K562 (cell line): ENCODE measurements at regions not wholly inside any gene's neighbourhood (a gene's known extent, or its start where the extent isn't known, plus 50 kb on each side); places are given as distances from the start of the nearest gene placed in this dataset.

Experiments
- ATAC-seq: fragments of 200-7000 bp; cut with Tn5 transposase; 3 replicates; pipeline ENCODE4 v1.9.1; 2020; ENCODE audit warnings: moderate library complexity
- BruUV-seq: library from RNA; stranded (reverse); fragments of 400-500 nt; replicated peaks from 2 replicates; lab custom pipeline; 2021; lab: Mats Ljungman, UMichigan
- CTCF ChIA-PET: fragments of 300-600 bp; formaldehyde crosslinking; extraction: SDS; loops from one replicate; lab custom pipeline; 2021; ENCODE audit warnings: low intra/inter-chr PET ratio; lab: Yijun Ruan, JAX
- POLR2A ChIA-PET: fragments of 300-600, 350-650 bp; sonication (Branson Sonifier 250); formaldehyde crosslinking; extraction: SDS; loops from one replicate; lab custom pipeline; 2021; ENCODE audit warnings: antibody characterized with exemption, inconsistent platforms; lab: Yijun Ruan, JAX
- DNase-seq, 4 experiments: peaks; one replicate each; pipeline versions ENCODE4 v3.0.0 to v3.0.0-alpha.2; 2011 to 2018; ENCODE audit warnings: low spot score in 3 of 4, mixed read lengths in 3 of 4; ENCODE audit errors: extremely low read depth in 1 of 4
- FAIRE-seq: peaks from 2 replicates; lab custom pipeline; 2011; peaks lifted over from hg19 to GRCh38; lab: Jason Lieb, UNC
- H2AFZ ChIP-seq: 2 replicates; pipeline ENCODE4 v1.6.0; 2011; ENCODE audit warnings: low read depth, low read length, control low read depth, inconsistent platforms
- H3K27ac ChIP-seq: fragments of 200-600 bp; 3 replicates; pipeline ENCODE4 v1.8.0; 2011; ENCODE audit warnings: low read depth, mild to moderate bottlenecking, control low read depth, inconsistent platforms, low read length, moderate library complexity, mixed read lengths; ENCODE audit errors: extremely low read depth
- H3K27me3 ChIP-seq, 2 experiments: fragments of 300-600 bp in 1 of 2; 2 replicates in 1 of 2; 3 replicates in 1 of 2; pipeline versions ENCODE4 v1.6.0 to v1.8.0; 2011; ENCODE audit warnings: inconsistent platforms in 2 of 2, low read length in 2 of 2, mild to moderate bottlenecking in 1 of 2, mixed read lengths in 1 of 2, moderate library complexity in 1 of 2; ENCODE audit not compliant: control insufficient read depth in 2 of 2, insufficient read depth in 2 of 2
- H3K36me3 ChIP-seq: fragments of 300-600 bp; 3 replicates; pipeline ENCODE4 v1.8.0; 2011; ENCODE audit warnings: mild to moderate bottlenecking, low read length, inconsistent platforms; ENCODE audit not compliant: control insufficient read depth, insufficient read depth
- H3K4me1 ChIP-seq, 2 experiments: fragments of 200-600 bp in 1 of 2; replicated peaks in 1 of 2; 2 replicates in 1 of 2; 3 replicates in 1 of 2; pipeline versions ENCODE4 v1.5.1 to v1.8.0; 2011; ENCODE audit warnings: inconsistent platforms in 2 of 2, low read length in 2 of 2, mild to moderate bottlenecking in 1 of 2, mixed read lengths in 1 of 2, moderate library complexity in 1 of 2; ENCODE audit not compliant: control insufficient read depth in 2 of 2, insufficient read depth in 2 of 2
- H3K4me2 ChIP-seq: 2 replicates; pipeline ENCODE4 v1.6.1; 2011; ENCODE audit warnings: low read length, control low read depth, inconsistent platforms, mixed read lengths; ENCODE audit not compliant: insufficient read depth
- H3K4me3 ChIP-seq: fragments of 200-600 bp; sonication (generic), shearing (Covaris generic); 2 replicates; pipeline ENCODE4 v1.5.1; 2016; ENCODE audit warnings: control low read depth, inconsistent platforms
- H3K79me2 ChIP-seq: fragments of 200-600 bp; 3 replicates; pipeline ENCODE4 v1.8.0; 2011; ENCODE audit warnings: low read length, inconsistent platforms; ENCODE audit not compliant: control insufficient read depth, insufficient read depth
- H3K9ac ChIP-seq, 2 experiments: 2 replicates each; pipeline versions ENCODE4 v1.6.0 to v1.6.1; 2011; ENCODE audit warnings: low read depth in 2 of 2, low read length in 2 of 2, control low read depth in 1 of 2, inconsistent platforms in 1 of 2, mild to moderate bottlenecking in 1 of 2, mixed read lengths in 1 of 2; ENCODE audit not compliant: insufficient read depth in 1 of 2
- H3K9me1 ChIP-seq: one replicate; pipeline ENCODE4 v1.6.0; 2011; ENCODE audit warnings: inconsistent platforms, mild to moderate bottlenecking, low read length, moderate library complexity; ENCODE audit not compliant: control insufficient read depth, insufficient read depth
- H3K9me3 ChIP-seq: replicated peaks from 2 replicates; pipeline ENCODE4 v1.5.1; 2011; ENCODE audit warnings: low read depth, low read length, inconsistent platforms; ENCODE audit not compliant: control insufficient read depth, insufficient read depth
- H4K20me1 ChIP-seq: replicated peaks from 2 replicates; pipeline ENCODE4 v1.6.1; 2011; ENCODE audit warnings: low read length, inconsistent platforms, mixed read lengths; ENCODE audit not compliant: control insufficient read depth, insufficient read depth
- CAMTA2 ChIP-seq: fragments of 250-450 bp; sonication (Bioruptor Pico); conservative IDR thresholded peaks from 2 replicates; pipeline ENCODE4 v1.5.1; 2022
- E2F8 ChIP-seq: fragments of 450-650 bp; IDR thresholded peaks from 2 replicates; pipeline ENCODE4 v1.7.1; 2018; ENCODE audit warnings: mild to moderate bottlenecking, low read depth; ENCODE audit not compliant: partially characterized antibody
- FOXJ3 ChIP-seq: sonication (generic); formaldehyde crosslinking; IDR thresholded peaks from 2 replicates; pipeline ENCODE4 v1.4.0; 2020; ENCODE audit warnings: mild to moderate bottlenecking, missing genetic modification reagents
- HMG20B ChIP-seq: fragments of 250-450 bp; sonication (Bioruptor Pico); IDR thresholded peaks from 2 replicates; pipeline ENCODE4 v1.5.0; 2021; ENCODE audit warnings: mild to moderate bottlenecking
- KAT8 ChIP-seq: fragments of 450-650 bp; IDR thresholded peaks from 2 replicates; pipeline ENCODE4 v1.6.1; 2016; ENCODE audit warnings: low read depth, mild to moderate bottlenecking
- MTA2 ChIP-seq: fragments of 450-650 bp; IDR thresholded peaks from 2 replicates; pipeline ENCODE4 v1.6.1; 2016; ENCODE audit warnings: low read depth
- MXD1 ChIP-seq: fragments of 250-450 bp; sonication (Bioruptor Pico); IDR thresholded peaks from 2 replicates; pipeline ENCODE4 v1.8.0; 2021; ENCODE audit warnings: borderline replicate concordance, mild to moderate bottlenecking, moderate library complexity; ENCODE audit not compliant: poor library complexity, severe bottlenecking
- RREB1 ChIP-seq: fragments of 250-450 bp; sonication (Bioruptor Pico); IDR thresholded peaks from 2 replicates; pipeline ENCODE4 v1.4.0; 2020
- SIX5 ChIP-seq, 2 experiments: IDR thresholded peaks; 2 replicates each; pipeline ENCODE4 v1.6.1; 2011; ENCODE audit warnings: low read length in 2 of 2, borderline replicate concordance in 1 of 2, low read depth in 1 of 2, mild to moderate bottlenecking in 1 of 2, moderate library complexity in 1 of 2; ENCODE audit not compliant: insufficient read depth in 1 of 2
- TRIM28 ChIP-seq: fragments of 450-650 bp; IDR thresholded peaks from 2 replicates; pipeline ENCODE4 v1.6.1; 2017
- XRCC4 ChIP-seq: IDR thresholded peaks from one replicate; pipeline ENCODE4 v1.6.1; 2011; ENCODE audit not compliant: insufficient read depth, insufficient read length; ENCODE audit errors: extremely low read depth
- ZC3H8 ChIP-seq: fragments of 450-650 bp; IDR thresholded peaks from 2 replicates; pipeline ENCODE4 v1.6.1; 2017
- ZFX ChIP-seq: sonication (generic); formaldehyde crosslinking; IDR thresholded peaks from 2 replicates; pipeline ENCODE4 v1.8.0; 2022; ENCODE audit warnings: mild to moderate bottlenecking, missing genetic modification reagents, moderate library complexity
- ZNF583 ChIP-seq: fragments of 250-450 bp; sonication (Bioruptor Pico); IDR thresholded peaks from 2 replicates; pipeline ENCODE4 v1.4.0; 2020
- WGBS: fragments of 100-300 bp; shearing (Covaris generic); methylation state at CpG from one replicate; pipeline ENCODE4 v1.1.6; 2016; ENCODE audit warnings: low coverage, mixed read lengths; ENCODE audit not compliant: insufficient coverage; ENCODE audit errors: missing lambda C conversion rate; 5-methylcytosine and 5-hydroxymethylcytosine counted together
- in situ Hi-C: fragments of 300-500 bp; cut with MboI; formaldehyde crosslinking; loops from 4 replicates; pipeline ENCODE4 v1.15.0; 2018; ENCODE audit warnings: inconsistent platforms, mixed read lengths
- intact Hi-C: fragments of 100-400 bp; cut with micrococcal nuclease; formaldehyde crosslinking; loops from 2 replicates; pipeline ENCODE4 v1.14.2; 2022
- TF ChIP-seq, protein P1 (sequence below): fragments of 450-650 bp; IDR thresholded peaks from 2 replicates; pipeline ENCODE4 v1.6.1; 2016

DNA sequence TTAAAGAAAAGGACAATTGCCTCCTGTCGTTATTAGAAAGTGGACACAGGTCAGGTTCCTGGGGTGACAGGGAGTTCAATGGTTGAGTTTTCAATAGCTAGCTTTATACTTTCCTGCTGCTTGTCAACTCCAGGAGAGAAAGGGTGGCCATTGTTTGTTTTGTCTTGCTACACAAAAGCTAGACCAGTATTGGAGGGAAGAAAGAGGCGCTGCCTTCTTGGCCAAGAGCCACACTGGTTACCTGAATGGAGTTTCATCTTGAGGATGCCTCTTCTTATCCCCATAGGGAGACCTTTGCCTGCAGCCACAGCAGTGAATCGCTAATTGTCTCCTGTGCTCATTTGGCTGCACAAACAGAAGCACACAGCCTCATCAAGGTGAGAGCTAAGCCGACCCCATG lies 279.4 kb upstream of the GRIA1 start:
- Histone ChIP-seq H4K20me1 (no peaks in the 10 kb centered on the region), H3K27me3 (no peaks in the 10 kb centered on the region), H3K27ac (no peak overlapping the region), H3K4me3 (no peak overlapping the region), H3K9me1 (no peaks in the 10 kb centered on the region), H3K9ac (no peak overlapping the region), H2AFZ (no peak overlapping the region), H3K9me3 (no peaks in the 10 kb centered on the region), H3K4me2 (no peak overlapping the region), H3K36me3 (no peaks in the 10 kb centered on the region), H3K4me1 (no peaks in the 10 kb centered on the region), H3K79me2 (no peaks in the 10 kb centered on the region)
- in situ Hi-C loops: no loop called here
- DNase-seq (no peak), FAIRE-seq (no peak), ATAC-seq (no peak)
- POLR2A ChIA-PET: no interaction called here
- 0% methylated on average over 4 of the region's 4 CpGs for WGBS
- no TSS peak for BruUV-seq
- intact Hi-C loops: no loop called here
- CTCF ChIA-PET: no interaction called here
- TF ChIP-seq CAMTA2 (CRISPR knock-in tag): no peak
- TF ChIP-seq HMG20B (CRISPR knock-in tag): no peak
- no peak for TF ChIP-seq ZNF583 (CRISPR knock-in tag)
- TF ChIP-seq, protein P1, sequence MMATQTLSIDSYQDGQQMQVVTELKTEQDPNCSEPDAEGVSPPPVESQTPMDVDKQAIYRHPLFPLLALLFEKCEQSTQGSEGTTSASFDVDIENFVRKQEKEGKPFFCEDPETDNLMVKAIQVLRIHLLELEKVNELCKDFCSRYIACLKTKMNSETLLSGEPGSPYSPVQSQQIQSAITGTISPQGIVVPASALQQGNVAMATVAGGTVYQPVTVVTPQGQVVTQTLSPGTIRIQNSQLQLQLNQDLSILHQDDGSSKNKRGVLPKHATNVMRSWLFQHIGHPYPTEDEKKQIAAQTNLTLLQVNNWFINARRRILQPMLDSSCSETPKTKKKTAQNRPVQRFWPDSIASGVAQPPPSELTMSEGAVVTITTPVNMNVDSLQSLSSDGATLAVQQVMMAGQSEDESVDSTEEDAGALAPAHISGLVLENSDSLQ: no peak
- TF ChIP-seq XRCC4: no peak
- TF ChIP-seq ZFX (CRISPR knock-in tag): no peak
- TF ChIP-seq SIX5 (IDR thresholded peaks at IDR 0.05; ENCODE audit: borderline replicate concordance in 1 of 2, insufficient read depth in 1 of 2, low read depth in 1 of 2, low read length in 2 of 2): no peak
- TF ChIP-seq KAT8: no peak
- no peak for TF ChIP-seq FOXJ3
- no peak for TF ChIP-seq TRIM28
- no peak for TF ChIP-seq MTA2
- no peak for TF ChIP-seq MXD1 (CRISPR knock-in tag)
- TF ChIP-seq ZC3H8: no peak
- TF ChIP-seq E2F8: no peak
- TF ChIP-seq RREB1 (CRISPR knock-in tag): no peak
